Thyroid gland (tissue), 4 donors: ENCODE measurements at regions not wholly inside any gene's neighbourhood (a gene's known extent, or its start where the extent isn't known, plus 50 kb on each side); places are given as distances from the start of the nearest gene placed in this dataset.

Source experiments
- CTCF ChIP-seq, 6 experiments: fragments of 200-600 bp in 3 of 6; fragments of 450-650 bp in 3 of 6; sonication (generic) in 3 of 6; IDR thresholded peaks; one replicate each; pipeline ENCODE4 v1.5.1; 2016 to 2019; ENCODE audit warnings: antibody characterized with exemption in 6 of 6, mild to moderate bottlenecking in 2 of 6, inconsistent platforms in 1 of 6, moderate library complexity in 1 of 6
- POLR2A ChIP-seq, 2 donors: fragments of 450-650 bp; IDR thresholded peaks; one replicate each; pipeline ENCODE4 v1.6.1; 2017; ENCODE audit warnings: antibody characterized with exemption in 2 of 2, mild to moderate bottlenecking in 2 of 2, moderate library complexity in 1 of 2

GRCh38 chr11:130762638-130763037, 153.6 kb downstream of the SNX19 start:
- TF ChIP-seq CTCF (IDR thresholded peaks at IDR 0.05) (no peak), POLR2A (IDR thresholded peaks at IDR 0.05) (no peak)
